RWPE2 (cell line): ENCODE measurements at regions not wholly inside any gene's neighbourhood (a gene's known extent, or its start where the extent isn't known, plus 50 kb on each side); places are given as distances from the start of the nearest gene placed in this dataset.

ENCODE experiments used
- ATAC-seq: fragments of 200-7000 bp; cut with Tn5 transposase; 3 replicates; pipeline ENCODE4 v1.9.1; 2021; ENCODE audit warnings: low read depth
- DNase-seq: peaks from one replicate; pipeline ENCODE4 v3.0.0-alpha.2; 2020; ENCODE audit warnings: low spot score
- H3K27ac ChIP-seq: fragments of 450-650 bp; 2 replicates; pipeline ENCODE4 v1.5.1; 2017; ENCODE audit warnings: mild to moderate bottlenecking; ENCODE audit not compliant: poor library complexity, severe bottlenecking
- H3K27me3 ChIP-seq: fragments of 250-450 bp; sonication (Bioruptor Pico); 2 replicates; pipeline ENCODE4 v1.5.1; 2021; ENCODE audit warnings: mild to moderate bottlenecking, moderate library complexity; ENCODE audit not compliant: insufficient read depth, poor library complexity, severe bottlenecking
- H3K36me3 ChIP-seq: fragments of 250-450 bp; sonication (Bioruptor Pico); 2 replicates; pipeline ENCODE4 v1.5.1; 2020; ENCODE audit warnings: low read depth, mild to moderate bottlenecking, moderate library complexity
- H3K4me1 ChIP-seq: fragments of 250-450 bp; sonication (Bioruptor Pico); 2 replicates; pipeline ENCODE4 v1.5.1; 2021; ENCODE audit warnings: mild to moderate bottlenecking, moderate library complexity; ENCODE audit not compliant: insufficient read depth, poor library complexity, severe bottlenecking
- H3K4me3 ChIP-seq: fragments of 250-450 bp; sonication (Bioruptor Pico); 2 replicates; pipeline ENCODE4 v1.5.1; 2021; ENCODE audit warnings: mild to moderate bottlenecking, moderate library complexity; ENCODE audit not compliant: severe bottlenecking
- H3K9me3 ChIP-seq: fragments of 250-450 bp; sonication (Bioruptor Pico); 2 replicates; pipeline ENCODE4 v1.5.1; 2021; ENCODE audit warnings: mild to moderate bottlenecking, moderate library complexity; ENCODE audit not compliant: severe bottlenecking
- TF ChIP-seq, protein P1 (sequence below): fragments of 450-650 bp; IDR thresholded peaks from one replicate; pipeline ENCODE4 v1.5.1; 2017; ENCODE audit warnings: mild to moderate bottlenecking, moderate library complexity; ENCODE audit not compliant: poor library complexity, severe bottlenecking

DNA sequence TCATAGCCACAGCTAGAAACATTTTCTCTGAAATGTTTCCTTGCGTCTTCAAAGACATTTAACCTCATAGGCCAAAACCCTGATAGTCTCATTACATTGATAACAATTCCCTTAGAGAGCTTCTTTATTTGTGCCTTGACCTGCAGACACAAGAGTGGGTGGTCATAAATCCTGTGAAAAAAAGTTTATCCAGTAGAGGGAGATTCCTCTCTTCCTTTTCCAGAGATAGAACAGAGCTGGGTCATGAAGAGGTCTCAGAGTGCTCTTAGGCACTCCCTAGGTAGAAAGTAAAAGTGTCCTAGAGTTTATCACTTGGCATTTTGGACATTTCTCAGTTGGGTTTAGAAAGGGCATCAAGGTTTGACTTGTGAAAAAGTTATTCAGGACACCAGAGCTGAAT, 426.1 kb downstream of the NUF2 start:
- DNase-seq, result no peak
- TF ChIP-seq, protein P1, sequence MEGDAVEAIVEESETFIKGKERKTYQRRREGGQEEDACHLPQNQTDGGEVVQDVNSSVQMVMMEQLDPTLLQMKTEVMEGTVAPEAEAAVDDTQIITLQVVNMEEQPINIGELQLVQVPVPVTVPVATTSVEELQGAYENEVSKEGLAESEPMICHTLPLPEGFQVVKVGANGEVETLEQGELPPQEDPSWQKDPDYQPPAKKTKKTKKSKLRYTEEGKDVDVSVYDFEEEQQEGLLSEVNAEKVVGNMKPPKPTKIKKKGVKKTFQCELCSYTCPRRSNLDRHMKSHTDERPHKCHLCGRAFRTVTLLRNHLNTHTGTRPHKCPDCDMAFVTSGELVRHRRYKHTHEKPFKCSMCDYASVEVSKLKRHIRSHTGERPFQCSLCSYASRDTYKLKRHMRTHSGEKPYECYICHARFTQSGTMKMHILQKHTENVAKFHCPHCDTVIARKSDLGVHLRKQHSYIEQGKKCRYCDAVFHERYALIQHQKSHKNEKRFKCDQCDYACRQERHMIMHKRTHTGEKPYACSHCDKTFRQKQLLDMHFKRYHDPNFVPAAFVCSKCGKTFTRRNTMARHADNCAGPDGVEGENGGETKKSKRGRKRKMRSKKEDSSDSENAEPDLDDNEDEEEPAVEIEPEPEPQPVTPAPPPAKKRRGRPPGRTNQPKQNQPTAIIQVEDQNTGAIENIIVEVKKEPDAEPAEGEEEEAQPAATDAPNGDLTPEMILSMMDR, result no peak

DNA sequence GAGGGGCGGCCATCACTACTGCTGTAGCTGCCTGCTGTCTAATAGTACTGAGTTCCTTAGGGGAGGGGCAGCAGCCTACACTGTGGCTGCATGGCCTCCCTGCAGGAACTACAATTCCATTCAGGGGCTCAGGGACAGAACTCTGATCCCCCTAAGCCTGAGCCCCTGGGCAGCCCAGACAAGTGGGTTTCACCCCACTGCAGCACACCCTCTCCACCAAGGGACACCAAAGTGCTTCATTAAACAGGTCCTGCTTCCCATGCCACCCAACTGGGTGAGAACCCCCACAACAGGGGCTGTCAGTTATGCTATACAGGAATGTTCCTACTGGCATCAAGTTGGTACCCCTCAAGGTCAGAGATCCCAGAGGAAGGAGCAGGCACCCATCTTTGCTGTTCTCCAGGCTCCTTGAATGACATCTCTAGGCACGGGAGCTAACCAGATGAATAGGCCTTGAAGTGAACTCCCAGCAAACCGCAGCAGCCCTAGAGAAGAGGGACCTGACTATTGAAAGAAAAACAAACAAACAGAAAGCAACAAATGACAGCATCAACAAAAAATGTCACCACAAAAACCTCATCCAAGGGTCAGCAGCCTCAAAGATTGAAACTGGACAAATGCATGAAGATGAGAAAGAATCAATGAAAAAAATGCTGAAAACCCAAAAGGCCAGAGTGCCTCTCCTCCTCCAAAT, 437.4 kb downstream of the NUF2 start:
- TF ChIP-seq, protein P1, result no peak
- no peak for DNase-seq

More for the DNA sequence above, 426.1 kb downstream of the NUF2 start:
- no peak for ATAC-seq
- H3K27me3 ChIP-seq, result no peaks in the 10 kb centered on the region
- H3K4me1 ChIP-seq, result no peaks in the 10 kb centered on the region
- no peaks in the 10 kb centered on the region for H3K36me3 ChIP-seq
- H3K9me3 ChIP-seq, result no peaks in the 10 kb centered on the region
- no peak overlapping the region for H3K4me3 ChIP-seq
- no peak overlapping the region for H3K27ac ChIP-seq

DNA sequence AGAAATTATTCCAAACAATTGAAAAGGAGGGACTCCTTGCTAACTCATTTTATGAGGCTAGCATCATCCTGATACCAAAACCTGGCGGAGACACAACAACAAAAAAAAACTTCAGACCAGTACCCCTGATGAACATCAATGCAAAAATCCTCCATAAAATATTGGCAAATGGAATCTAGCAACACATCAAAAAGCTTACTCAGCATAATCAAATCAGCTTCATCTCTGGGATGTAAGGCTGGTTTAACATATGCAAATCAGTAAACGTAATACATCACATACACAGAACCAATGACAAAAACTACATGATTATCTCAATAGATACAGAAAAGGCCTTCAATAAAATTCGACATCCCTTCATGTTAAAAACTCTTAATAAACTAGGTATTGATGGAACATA, 440.1 kb downstream of the NUF2 start:
- no peak overlapping the region for H3K4me3 ChIP-seq
- ATAC-seq (no peak), DNase-seq (no peak)
- H3K36me3 ChIP-seq, result no peaks in the 10 kb centered on the region
- H3K9me3 ChIP-seq, result no peaks in the 10 kb centered on the region
- H3K27me3 ChIP-seq, result no peaks in the 10 kb centered on the region
- H3K27ac ChIP-seq, result no peak overlapping the region
- H3K4me1 ChIP-seq, result no peaks in the 10 kb centered on the region
- TF ChIP-seq, protein P1, result no peak

More for the DNA sequence above, 437.4 kb downstream of the NUF2 start:
- no peaks in the 10 kb centered on the region for H3K4me1 ChIP-seq
- no peaks in the 10 kb centered on the region for H3K36me3 ChIP-seq
- H3K27ac ChIP-seq, result no peak overlapping the region
- no peaks in the 10 kb centered on the region for H3K27me3 ChIP-seq
- ATAC-seq, result no peak
- no peak overlapping the region for H3K4me3 ChIP-seq
- no peaks in the 10 kb centered on the region for H3K9me3 ChIP-seq

DNA sequence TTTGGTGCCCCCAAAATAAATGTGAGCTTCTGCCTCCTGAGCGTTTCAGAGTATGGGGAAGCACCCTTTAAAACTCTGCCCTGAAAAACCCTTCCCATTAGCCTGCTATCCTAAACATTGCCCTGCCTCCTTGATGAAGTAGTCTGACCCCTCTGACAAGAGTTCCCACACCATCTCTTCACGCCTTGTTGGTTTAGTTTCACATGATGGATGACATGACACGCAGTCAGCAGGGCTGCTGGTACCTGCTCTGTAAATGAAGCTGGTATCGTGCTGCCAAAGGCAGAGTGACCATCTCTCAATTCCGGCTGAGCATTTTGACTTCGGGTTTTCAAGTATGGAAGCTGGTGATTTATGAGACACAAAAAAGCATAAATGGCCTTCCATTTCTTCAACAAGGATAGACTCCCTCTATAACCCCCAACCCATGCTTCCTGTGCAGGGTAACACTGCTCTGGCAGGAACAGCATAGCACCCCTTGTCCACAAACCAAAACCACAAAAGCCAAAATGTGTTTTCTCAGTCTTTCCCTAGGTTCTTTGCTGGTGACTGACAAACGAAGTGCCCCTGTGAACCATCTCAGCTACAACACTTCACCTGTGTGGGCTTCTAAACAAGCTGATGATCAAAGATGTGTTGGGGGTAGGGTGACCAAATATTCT, 444.6 kb downstream of the NUF2 start:
- no peak overlapping the region for H3K27ac ChIP-seq
- TF ChIP-seq, protein P1, result no peak
- no peak for DNase-seq
- no peaks in the 10 kb centered on the region for H3K4me1 ChIP-seq
- H3K27me3 ChIP-seq, result no peaks in the 10 kb centered on the region
- no peaks in the 10 kb centered on the region for H3K9me3 ChIP-seq
- H3K4me3 ChIP-seq, result no peak overlapping the region
- ATAC-seq, result no peak
- H3K36me3 ChIP-seq, result no peaks in the 10 kb centered on the region

DNA sequence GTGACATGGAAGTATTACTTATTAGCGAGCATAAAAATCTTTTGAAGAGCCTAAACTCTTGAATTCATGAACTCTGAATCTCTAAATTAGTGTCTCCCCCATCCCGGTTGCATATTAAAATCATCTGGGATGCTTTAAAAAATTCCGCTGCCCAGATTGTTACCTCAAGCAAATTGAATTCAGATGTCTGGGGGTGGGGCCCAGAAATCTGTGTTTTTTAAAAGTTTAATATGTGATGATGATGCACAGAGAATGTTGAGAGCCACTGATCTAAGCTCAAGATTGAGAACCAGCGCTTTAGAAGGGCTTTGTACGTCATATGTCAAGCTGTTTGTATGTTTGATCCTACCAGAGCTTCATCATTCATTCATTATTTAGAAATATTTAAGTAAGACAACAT, 446.8 kb downstream of the NUF2 start:
- Histone ChIP-seq H3K4me1 (no peaks in the 10 kb centered on the region), H3K9me3 (no peaks in the 10 kb centered on the region), H3K27me3 (no peaks in the 10 kb centered on the region), H3K4me3 (no peak overlapping the region), H3K36me3 (no peaks in the 10 kb centered on the region), H3K27ac (no peak overlapping the region)
- ATAC-seq (no peak), DNase-seq (no peak)
- TF ChIP-seq, protein P1, result no peak
